Right lobe of liver (tissue), 6 donors: ENCODE measurements at regions not wholly inside any gene's neighbourhood (a gene's known extent, or its start where the extent isn't known, plus 50 kb on each side); places are given as distances from the start of the nearest gene placed in this dataset.
A peak's percentile ranks its signal among the peaks of the same experiment; 100 is the strongest.

Source experiments
- ATAC-seq, 4 donors: fragments of 200-7000 bp; cut with Tn5 transposase; one replicate each; pipeline ENCODE4 v1.9.1; 2020; ENCODE audit warnings: mild to moderate bottlenecking in 4 of 4, moderate library complexity in 4 of 4
- DNase-seq, 3 donors: peaks; one replicate each; pipeline ENCODE4 v3.0.0-alpha.2; 2020
- H3K27ac ChIP-seq, 3 donors: fragments of 200-600 bp; one replicate each; pipeline ENCODE4 v1.8.0; 2022
- H3K27me3 ChIP-seq, 2 donors: fragments of 200-600 bp; one replicate each; pipeline ENCODE4 v1.8.0; 2022
- H3K36me3 ChIP-seq, 4 donors: fragments of 200-600 bp; sonication (generic) in 1 of 4; one replicate each; pipeline versions ENCODE4 v1.5.1 to v1.8.0; 2017 to 2022; ENCODE audit warnings: control low read depth in 1 of 4
- H3K4me1 ChIP-seq, 4 donors: fragments of 200-600 bp; sonication (generic) in 1 of 4; one replicate each; pipeline versions ENCODE4 v1.5.1 to v1.8.0; 2017 to 2022; ENCODE audit warnings: control low read depth in 1 of 4
- H3K4me3 ChIP-seq, 3 donors: fragments of 200-600 bp; one replicate each; pipeline ENCODE4 v1.8.0; 2022
- H3K9me3 ChIP-seq, 4 donors: fragments of 200-600 bp; sonication (generic) in 1 of 4; one replicate each; pipeline versions ENCODE4 v1.5.1 to v1.8.0; 2017 to 2022; ENCODE audit warnings: control low read depth in 1 of 4
- CTCF ChIP-seq, 4 donors: fragments of 200-600 bp in 3 of 4; fragments of 450-650 bp in 1 of 4; IDR thresholded peaks; one replicate each; pipeline versions ENCODE4 v1.5.1 to v1.8.0; 2016 to 2022; ENCODE audit warnings: antibody characterized with exemption in 4 of 4, mild to moderate bottlenecking in 2 of 4
- POLR2A ChIP-seq: fragments of 450-650 bp; IDR thresholded peaks from one replicate; pipeline ENCODE4 v1.6.1; 2017; ENCODE audit warnings: antibody characterized with exemption, mild to moderate bottlenecking
- WGBS: methylation state at CpG from one replicate; pipeline ENCODE4 v1.1.6; 2018; ENCODE audit warnings: low coverage, low lambda C conversion rate; ENCODE audit not compliant: insufficient coverage; ENCODE audit errors: missing lambda C conversion rate; 5-methylcytosine and 5-hydroxymethylcytosine counted together
- intact Hi-C, 2 donors: fragments of 100-400 bp; cut with DNase I; formaldehyde crosslinking; loops; one replicate each; pipeline versions ENCODE4 v1.11.2 to v1.14.1; 2022
- donor health status: DM: no; HTN: yes; CAD: no.
- donor health status: DM: no; HTN: no; CAD: no.
- donor health status: DM: no; HTN: no; CAD: no.
- donor health status: DM: no; HTN: yes; CAD: no.
- donor health status: DM: no; HTN: yes; CAD: no.

GRCh38 chr5:57889558-57889957 lies 406.9 kb upstream of the ACTBL2 start:
- Histone ChIP-seq H3K27ac (no peak overlapping the region), H3K4me3 (no peak overlapping the region), H3K36me3 (no peaks in the 10 kb centered on the region), H3K9me3 (no peaks in the 10 kb centered on the region), H3K27me3 (no peaks in the 10 kb centered on the region), H3K4me1 (no peaks in the 10 kb centered on the region)
- intact Hi-C loops: no loop called here
- peak; percentile 35 to 79 (median 49) for ATAC-seq
- TF ChIP-seq CTCF (IDR thresholded peaks at IDR 0.05) (peak in 1 of 4 donors; percentile 12), POLR2A (no peak)
- no peak for DNase-seq
- 91% methylated on average over 5 of the region's 5 CpGs for WGBS

- DNase-seq: no peak
- Histone ChIP-seq H3K4me3 (no peak overlapping the region), H3K4me1 (no peaks in the 10 kb centered on the region), H3K36me3 (no peaks in the 10 kb centered on the region), H3K9me3 (no peaks in the 10 kb centered on the region), H3K27ac (no peak overlapping the region), H3K27me3 (no peaks in the 10 kb centered on the region)
- ATAC-seq: peak; percentile 71 to 98 (median 84)
- no peak for TF ChIP-seq POLR2A
- TF ChIP-seq CTCF (IDR thresholded peaks at IDR 0.05): peak; percentile 24 to 67 (median 50)
- WGBS: 26% methylated on average over 6 of the region's 6 CpGs
- intact Hi-C loops: no loop called here
These were observed 405.4 kb upstream of the ACTBL2 start for GRCh38 chr5:57887851-57888621.

GRCh38 chr5:57884346-57885102 lies 401.9 kb upstream of the ACTBL2 start:
- TF ChIP-seq CTCF (IDR thresholded peaks at IDR 0.05) (no peak), POLR2A (no peak)
- H3K4me3 ChIP-seq: no peak overlapping the region
- no peak for DNase-seq
- intact Hi-C loops: no loop called here
- no peaks in the 10 kb centered on the region for H3K27me3 ChIP-seq
- H3K9me3 ChIP-seq: no peaks in the 10 kb centered on the region
- ATAC-seq: no peak
- H3K27ac ChIP-seq: no peak overlapping the region
- H3K4me1 ChIP-seq: no peaks in the 10 kb centered on the region
- H3K36me3 ChIP-seq: no peaks in the 10 kb centered on the region
- WGBS: 92% methylated on average over 5 of the region's 5 CpGs

- Histone ChIP-seq H3K27ac (no peak overlapping the region), H3K36me3 (no peaks in the 10 kb centered on the region), H3K4me1 (no peaks in the 10 kb centered on the region), H3K9me3 (no peaks in the 10 kb centered on the region), H3K27me3 (no peaks in the 10 kb centered on the region), H3K4me3 (no peak overlapping the region)
- TF ChIP-seq CTCF (IDR thresholded peaks at IDR 0.05) (no peak), POLR2A (no peak)
- ATAC-seq (no peak), DNase-seq (no peak)
- intact Hi-C loops: no loop called here
- 40% methylated on average over 2 of the region's 2 CpGs for WGBS
These were observed 397.6 kb upstream of the ACTBL2 start for GRCh38 chr5:57880216-57880615.
